ENCODE measurements at regions not wholly inside any gene's neighbourhood (a gene's known extent, or its start where the extent isn't known, plus 50 kb on each side); places are given as distances from the start of the nearest gene placed in this dataset.

DNA sequence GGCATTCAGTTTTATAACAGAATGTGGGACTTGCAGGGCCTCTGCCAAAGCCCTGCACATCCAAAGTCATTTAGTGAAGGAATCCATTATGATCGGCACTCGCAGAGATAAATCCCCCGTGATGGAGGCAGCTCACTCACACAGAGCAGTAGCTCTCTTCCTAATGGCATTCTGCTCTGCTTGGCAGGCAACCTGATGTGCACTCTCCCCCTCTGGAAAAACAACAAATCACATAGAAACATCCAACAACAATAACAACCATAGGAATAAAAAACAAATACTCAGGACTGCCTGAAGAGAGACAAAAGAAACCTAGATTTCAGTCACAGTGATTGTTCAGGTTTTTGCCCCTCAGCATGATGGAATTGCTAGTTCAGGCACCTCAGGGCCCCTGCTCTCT, 59.7 kb downstream of the NAA11 start:
- DNase-seq (ENCODE audit: low read depth): no peak
- H3K4me3 ChIP-seq (ENCODE audit: low read length): no peak overlapping the region
- TF ChIP-seq, protein P1, sequence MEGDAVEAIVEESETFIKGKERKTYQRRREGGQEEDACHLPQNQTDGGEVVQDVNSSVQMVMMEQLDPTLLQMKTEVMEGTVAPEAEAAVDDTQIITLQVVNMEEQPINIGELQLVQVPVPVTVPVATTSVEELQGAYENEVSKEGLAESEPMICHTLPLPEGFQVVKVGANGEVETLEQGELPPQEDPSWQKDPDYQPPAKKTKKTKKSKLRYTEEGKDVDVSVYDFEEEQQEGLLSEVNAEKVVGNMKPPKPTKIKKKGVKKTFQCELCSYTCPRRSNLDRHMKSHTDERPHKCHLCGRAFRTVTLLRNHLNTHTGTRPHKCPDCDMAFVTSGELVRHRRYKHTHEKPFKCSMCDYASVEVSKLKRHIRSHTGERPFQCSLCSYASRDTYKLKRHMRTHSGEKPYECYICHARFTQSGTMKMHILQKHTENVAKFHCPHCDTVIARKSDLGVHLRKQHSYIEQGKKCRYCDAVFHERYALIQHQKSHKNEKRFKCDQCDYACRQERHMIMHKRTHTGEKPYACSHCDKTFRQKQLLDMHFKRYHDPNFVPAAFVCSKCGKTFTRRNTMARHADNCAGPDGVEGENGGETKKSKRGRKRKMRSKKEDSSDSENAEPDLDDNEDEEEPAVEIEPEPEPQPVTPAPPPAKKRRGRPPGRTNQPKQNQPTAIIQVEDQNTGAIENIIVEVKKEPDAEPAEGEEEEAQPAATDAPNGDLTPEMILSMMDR (IDR thresholded peaks at IDR 0.05; ENCODE audit: insufficient read depth, low read depth, low read length, missing control alignments): no peak

- TF ChIP-seq, protein P1 (IDR thresholded peaks at IDR 0.05; ENCODE audit: insufficient read depth, low read depth, low read length, missing control alignments): no peak
- no peak for DNase-seq (ENCODE audit: low read depth)
- no peak overlapping the region for H3K4me3 ChIP-seq (ENCODE audit: low read length)
These were observed 66.6 kb downstream of the NAA11 start for GRCh38 chr4:79259242-79259641.

DNA sequence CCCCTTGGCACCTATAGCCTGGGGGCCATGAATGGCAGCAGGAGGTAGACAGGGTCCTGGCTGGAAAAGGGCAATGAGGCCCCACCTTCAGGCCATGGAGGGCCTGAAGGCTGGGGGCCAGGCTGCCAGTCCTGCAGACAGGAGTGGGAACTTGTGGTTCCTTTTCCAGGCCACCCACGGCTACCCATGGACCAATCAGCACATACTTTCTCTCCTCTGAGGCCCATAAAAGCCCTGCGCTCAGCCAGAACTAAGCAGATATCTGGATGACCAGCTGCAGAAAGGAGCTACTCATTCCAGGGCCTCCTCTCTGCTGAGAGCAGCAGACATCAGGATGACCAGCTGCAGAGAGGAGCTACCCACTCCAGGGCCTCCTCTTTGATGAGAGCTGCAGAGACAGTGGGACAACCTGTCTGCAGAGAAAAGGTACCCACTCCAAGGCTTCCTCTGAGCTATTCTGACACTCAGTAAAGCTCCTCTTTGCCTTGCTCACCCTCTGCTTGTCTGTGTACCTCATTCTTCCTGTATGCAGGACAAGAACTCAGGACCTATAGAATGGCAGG, 67.2 kb downstream of the NAA11 start:
- TF ChIP-seq, protein P1 (IDR thresholded peaks at IDR 0.05; ENCODE audit: insufficient read depth, low read depth, low read length, missing control alignments): no peak
- H3K4me3 ChIP-seq (ENCODE audit: low read length): no peak overlapping the region
- no peak for DNase-seq (ENCODE audit: low read depth)

DNA sequence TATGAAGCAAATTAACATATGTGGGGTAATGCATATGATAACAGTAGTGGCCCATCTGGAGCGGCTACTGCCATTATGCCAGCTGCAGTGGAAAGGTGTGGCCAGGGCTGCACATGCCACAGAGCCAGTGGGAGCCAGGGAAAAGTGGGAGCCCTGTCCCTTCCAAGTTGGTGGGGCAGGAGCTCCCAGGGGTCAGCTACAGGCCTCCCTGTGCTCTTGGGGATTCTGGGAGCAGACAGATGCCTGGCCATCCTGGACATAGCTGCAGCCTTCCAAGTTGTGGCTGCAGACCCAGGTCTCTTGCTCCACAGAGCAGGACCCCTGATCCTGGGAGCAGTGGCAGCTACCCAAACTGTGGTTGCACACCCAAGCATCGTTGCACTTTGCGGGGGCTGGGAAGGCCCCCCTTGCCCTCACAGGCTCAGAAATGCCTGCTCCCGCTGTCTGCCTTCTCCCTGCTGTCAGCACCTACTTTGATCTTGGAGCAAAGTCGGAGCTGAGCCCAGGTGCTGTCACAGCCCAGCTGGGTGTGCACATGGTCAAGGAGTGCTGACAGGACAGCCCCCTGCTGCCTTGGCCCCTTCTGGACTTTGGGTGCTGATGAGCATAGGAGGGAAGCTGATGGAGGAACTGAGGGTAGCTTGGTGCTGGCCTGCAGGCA, 67.8 kb downstream of the NAA11 start:
- H3K4me3 ChIP-seq (ENCODE audit: low read length): no peak overlapping the region
- DNase-seq (ENCODE audit: low read depth): no peak
- TF ChIP-seq, protein P1 (IDR thresholded peaks at IDR 0.05; ENCODE audit: insufficient read depth, low read depth, low read length, missing control alignments): no peak

GRCh38 chr4:79255793-79256192, 70.1 kb downstream of the NAA11 start:
- TF ChIP-seq, protein P1 (IDR thresholded peaks at IDR 0.05; ENCODE audit: insufficient read depth, low read depth, low read length, missing control alignments): no peak
- no peak for DNase-seq (ENCODE audit: low read depth)
- no peak overlapping the region for H3K4me3 ChIP-seq (ENCODE audit: low read length)

DNA sequence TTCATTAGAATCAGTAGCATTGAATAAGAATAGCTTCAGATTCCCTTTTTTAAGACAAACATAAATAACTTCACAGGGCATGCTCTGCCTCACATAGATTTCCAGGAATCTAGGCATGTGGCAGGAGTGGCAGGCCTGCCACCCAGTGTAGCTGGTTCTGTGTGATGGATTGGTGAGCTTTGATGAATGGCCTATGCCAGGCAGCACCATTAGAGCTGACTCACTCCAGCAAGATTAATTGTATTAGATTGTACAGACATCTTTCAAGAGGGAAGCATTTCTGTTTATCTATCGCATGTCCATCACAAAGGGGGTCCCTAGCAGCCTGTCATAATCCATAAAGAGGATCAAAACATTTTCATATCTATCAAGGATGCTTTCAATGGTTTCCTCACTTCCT, 71.9 kb downstream of the NAA11 start:
- TF ChIP-seq, protein P1 (IDR thresholded peaks at IDR 0.05; ENCODE audit: insufficient read depth, low read depth, low read length, missing control alignments): no peak
- H3K4me3 ChIP-seq (ENCODE audit: low read length): no peak overlapping the region
- DNase-seq (ENCODE audit: low read depth): peak; percentile 2

DNA sequence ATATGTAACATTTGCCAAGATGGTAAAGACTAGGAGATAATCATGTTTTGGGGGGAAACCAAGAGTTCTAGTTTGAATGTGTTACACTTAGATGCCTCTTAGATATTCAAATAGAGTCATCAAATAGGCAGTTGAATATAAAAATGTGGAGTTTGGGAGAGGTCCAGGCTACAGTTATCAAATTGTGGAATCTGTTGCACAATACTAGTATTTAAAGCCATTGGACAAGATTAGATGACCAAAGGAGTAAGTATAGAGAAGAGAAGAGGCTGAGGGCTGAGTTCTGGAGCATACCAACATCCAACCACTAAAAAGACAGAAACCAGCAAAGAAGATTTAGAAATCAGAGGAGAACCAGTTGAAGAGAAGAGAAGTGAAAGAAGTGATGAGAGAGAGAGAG, 72.7 kb downstream of the NAA11 start:
- DNase-seq (ENCODE audit: low read depth): no peak
- H3K4me3 ChIP-seq (ENCODE audit: low read length): no peak overlapping the region
- TF ChIP-seq, protein P1 (IDR thresholded peaks at IDR 0.05; ENCODE audit: insufficient read depth, low read depth, low read length, missing control alignments): no peak

Measured in epithelial cell of esophagus (primary cell).